ENCODE measurements at regions not wholly inside any gene's neighbourhood (a gene's known extent, or its start where the extent isn't known, plus 50 kb on each side); places are given as distances from the start of the nearest gene placed in this dataset.

GRCh38 chr2:237221443-237221842 is 135.8 kb downstream of the COPS8 start:
- Mint-ChIP-seq H3K36me3 (no peaks in the 10 kb centered on the region), H3K9me3 (peaks cover 0 to 1% (median 0%) of the 10 kb centered on the region in 8 donors), H3K27ac (no peak overlapping the region), H3K4me1 (no peaks in the 10 kb centered on the region), H3K27me3 (peaks cover 9 to 11% of the 10 kb centered on the region in 2 donors), H3K4me3 (no peak overlapping the region)
- Histone ChIP-seq H3K27ac (ENCODE audit: low read depth, low read length) (no peak overlapping the region), H3K27me3 (ENCODE audit: insufficient read depth, low read length) (no peaks in the 10 kb centered on the region), H3K9me3 (ENCODE audit: control insufficient read depth in 1 of 2, low read length in 2 of 2) (no peaks in the 10 kb centered on the region), H3K4me3 (ENCODE audit: low read length in 2 of 2) (no peak overlapping the region), H3K4me1 (ENCODE audit: insufficient read depth, low read length) (no peaks in the 10 kb centered on the region), H3K36me3 (ENCODE audit: insufficient read depth, low read length) (no peaks in the 10 kb centered on the region)
- no peak for DNase-seq
- intact Hi-C loops (cut with micrococcal nuclease) = no loop called here
- ChIA-PET POLR2A (ENCODE audit: partially characterized antibody) (no interaction called here), CTCF (ENCODE audit: partially characterized antibody) (no interaction called here)

- H3K27me3 ChIP-seq (ENCODE audit: insufficient read depth, low read length) = no peaks in the 10 kb centered on the region
- intact Hi-C loops (cut with micrococcal nuclease) = no loop called here
- H3K9me3 ChIP-seq (ENCODE audit: control insufficient read depth in 1 of 2, low read length in 2 of 2) = no peaks in the 10 kb centered on the region
- H3K36me3 ChIP-seq (ENCODE audit: insufficient read depth, low read length) = no peaks in the 10 kb centered on the region
- peaks cover 0 to 1% (median 0%) of the 10 kb centered on the region in 8 donors for H3K9me3 Mint-ChIP-seq
- H3K4me3 Mint-ChIP-seq = no peak overlapping the region
- H3K4me1 ChIP-seq (ENCODE audit: insufficient read depth, low read length) = no peaks in the 10 kb centered on the region
- no peak overlapping the region for H3K27ac Mint-ChIP-seq
- H3K4me3 ChIP-seq (ENCODE audit: low read length in 2 of 2) = no peak overlapping the region
- H3K36me3 Mint-ChIP-seq = no peaks in the 10 kb centered on the region
- no peak overlapping the region for H3K27ac ChIP-seq (ENCODE audit: low read depth, low read length)
- no peak for DNase-seq
- no peaks in the 10 kb centered on the region for H3K4me1 Mint-ChIP-seq
- ChIA-PET POLR2A (ENCODE audit: partially characterized antibody) (no interaction called here), CTCF (ENCODE audit: partially characterized antibody) (no interaction called here)
- H3K27me3 Mint-ChIP-seq = peaks cover 9 to 11% of the 10 kb centered on the region in 2 donors
Measured at GRCh38 chr2:237222178-237222577, 136.5 kb downstream of the COPS8 start.

GRCh38 chr2:237222601-237223041 is 136.9 kb downstream of the COPS8 start:
- Histone ChIP-seq H3K27me3 (ENCODE audit: insufficient read depth, low read length) (no peaks in the 10 kb centered on the region), H3K27ac (ENCODE audit: low read depth, low read length) (no peak overlapping the region), H3K4me1 (ENCODE audit: insufficient read depth, low read length) (no peaks in the 10 kb centered on the region), H3K36me3 (ENCODE audit: insufficient read depth, low read length) (no peaks in the 10 kb centered on the region), H3K4me3 (ENCODE audit: low read length in 2 of 2) (no peak overlapping the region), H3K9me3 (ENCODE audit: control insufficient read depth in 1 of 2, low read length in 2 of 2) (no peaks in the 10 kb centered on the region)
- ChIA-PET POLR2A (ENCODE audit: partially characterized antibody) (no interaction called here), CTCF (ENCODE audit: partially characterized antibody) (no interaction called here)
- Mint-ChIP-seq H3K9me3 (peaks cover 0 to 1% (median 0%) of the 10 kb centered on the region in 8 donors), H3K36me3 (no peaks in the 10 kb centered on the region), H3K4me1 (no peaks in the 10 kb centered on the region), H3K27me3 (peaks cover 9 to 11% of the 10 kb centered on the region in 2 donors), H3K27ac (no peak overlapping the region), H3K4me3 (no peak overlapping the region)
- intact Hi-C loops (cut with micrococcal nuclease) = no loop called here
- DNase-seq = no peak

GRCh38 chr2:237223201-237223861 is 137.6 kb downstream of the COPS8 start:
- H3K4me3 ChIP-seq (ENCODE audit: low read length in 2 of 2) = no peak overlapping the region
- H3K36me3 Mint-ChIP-seq = no peaks in the 10 kb centered on the region
- peaks cover 11% of the 10 kb centered on the region in 2 donors for H3K27me3 Mint-ChIP-seq
- no peaks in the 10 kb centered on the region for H3K4me1 Mint-ChIP-seq
- H3K9me3 ChIP-seq (ENCODE audit: control insufficient read depth in 1 of 2, low read length in 2 of 2) = no peaks in the 10 kb centered on the region
- CTCF ChIA-PET (ENCODE audit: partially characterized antibody) = no interaction called here
- no peak for DNase-seq
- H3K27me3 ChIP-seq (ENCODE audit: insufficient read depth, low read length) = no peaks in the 10 kb centered on the region
- H3K9me3 Mint-ChIP-seq = peaks cover 0 to 1% (median 0%) of the 10 kb centered on the region in 8 donors
- POLR2A ChIA-PET (ENCODE audit: partially characterized antibody) = no interaction called here
- no peak overlapping the region for H3K4me3 Mint-ChIP-seq
- intact Hi-C loops (cut with micrococcal nuclease) = no loop called here
- no peak overlapping the region for H3K27ac Mint-ChIP-seq
- H3K36me3 ChIP-seq (ENCODE audit: insufficient read depth, low read length) = no peaks in the 10 kb centered on the region
- no peaks in the 10 kb centered on the region for H3K4me1 ChIP-seq (ENCODE audit: insufficient read depth, low read length)
- H3K27ac ChIP-seq (ENCODE audit: low read depth, low read length) = no peak overlapping the region

GRCh38 chr2:237227190-237227589 is 141.5 kb downstream of the COPS8 start:
- no peaks in the 10 kb centered on the region for H3K27me3 ChIP-seq (ENCODE audit: insufficient read depth, low read length)
- no peak overlapping the region for H3K4me3 Mint-ChIP-seq
- POLR2A ChIA-PET (ENCODE audit: partially characterized antibody) = no interaction called here
- H3K9me3 Mint-ChIP-seq = no peaks in the 10 kb centered on the region
- H3K36me3 ChIP-seq (ENCODE audit: insufficient read depth, low read length) = no peaks in the 10 kb centered on the region
- H3K4me1 ChIP-seq (ENCODE audit: insufficient read depth, low read length) = no peaks in the 10 kb centered on the region
- no peaks in the 10 kb centered on the region for H3K4me1 Mint-ChIP-seq
- H3K27me3 Mint-ChIP-seq = peaks cover 13 to 15% of the 10 kb centered on the region in 2 donors
- H3K36me3 Mint-ChIP-seq = no peaks in the 10 kb centered on the region
- H3K9me3 ChIP-seq (ENCODE audit: control insufficient read depth in 1 of 2, low read length in 2 of 2) = no peaks in the 10 kb centered on the region
- no peak overlapping the region for H3K27ac Mint-ChIP-seq
- intact Hi-C loops (cut with micrococcal nuclease) = no loop called here
- CTCF ChIA-PET (ENCODE audit: partially characterized antibody) = no interaction called here
- no peak for DNase-seq
- H3K27ac ChIP-seq (ENCODE audit: low read depth, low read length) = no peak overlapping the region
- H3K4me3 ChIP-seq (ENCODE audit: low read length in 2 of 2) = no peak overlapping the region

DNA sequence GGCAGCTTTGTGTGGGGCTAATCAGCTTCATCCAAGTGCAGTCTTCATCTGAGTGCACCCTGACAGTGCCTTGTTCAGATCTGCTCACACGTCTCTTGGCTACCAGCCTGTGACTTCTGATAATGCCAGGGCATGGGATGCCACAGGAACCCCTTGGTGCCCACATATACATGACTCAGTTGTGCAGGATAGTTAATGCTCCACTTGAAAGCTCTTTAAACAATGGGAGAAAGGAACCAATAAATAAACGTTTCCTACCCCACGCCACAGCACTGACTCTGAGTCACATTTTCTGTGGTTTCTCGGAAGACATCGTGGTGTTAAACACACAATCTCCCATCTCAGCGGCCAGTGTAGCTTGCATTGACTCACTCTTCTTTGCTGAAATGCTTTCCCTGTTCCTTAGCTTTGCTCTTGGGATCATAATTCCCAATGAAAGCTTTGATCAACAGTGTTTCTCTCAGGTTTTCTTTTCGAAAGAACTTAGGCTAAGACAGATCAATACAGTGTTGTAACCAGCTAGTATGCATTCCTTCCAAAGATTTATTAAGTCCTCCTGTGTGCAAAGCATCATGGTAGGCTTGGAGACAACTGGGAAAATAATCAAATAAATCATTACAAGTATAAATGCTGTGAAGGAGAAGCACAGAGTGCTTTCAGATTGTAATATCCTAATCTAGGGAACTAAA is 142.0 kb downstream of the COPS8 start:
- DNase-seq = no peak
- Histone ChIP-seq H3K36me3 (ENCODE audit: insufficient read depth, low read length) (no peaks in the 10 kb centered on the region), H3K4me1 (ENCODE audit: insufficient read depth, low read length) (no peaks in the 10 kb centered on the region), H3K27me3 (ENCODE audit: insufficient read depth, low read length) (no peaks in the 10 kb centered on the region), H3K27ac (ENCODE audit: low read depth, low read length) (no peak overlapping the region), H3K4me3 (ENCODE audit: low read length in 2 of 2) (no peak overlapping the region), H3K9me3 (ENCODE audit: control insufficient read depth in 1 of 2, low read length in 2 of 2) (no peaks in the 10 kb centered on the region)
- Mint-ChIP-seq H3K4me1 (no peaks in the 10 kb centered on the region), H3K27ac (no peak overlapping the region), H3K4me3 (no peak overlapping the region), H3K36me3 (no peaks in the 10 kb centered on the region), H3K9me3 (peaks cover 0 to 2% (median 0%) of the 10 kb centered on the region in 8 donors), H3K27me3 (peaks cover 15 to 18% of the 10 kb centered on the region in 2 donors)
- CTCF ChIA-PET (ENCODE audit: partially characterized antibody) = no interaction called here
- POLR2A ChIA-PET (ENCODE audit: partially characterized antibody) = no interaction called here
- intact Hi-C loops (cut with micrococcal nuclease) = no loop called here

GRCh38 chr2:237228281-237228625 is 142.6 kb downstream of the COPS8 start:
- no peaks in the 10 kb centered on the region for H3K4me1 Mint-ChIP-seq
- Histone ChIP-seq H3K9me3 (ENCODE audit: control insufficient read depth in 1 of 2, low read length in 2 of 2) (no peaks in the 10 kb centered on the region), H3K4me1 (ENCODE audit: insufficient read depth, low read length) (no peaks in the 10 kb centered on the region), H3K27me3 (ENCODE audit: insufficient read depth, low read length) (no peaks in the 10 kb centered on the region), H3K27ac (ENCODE audit: low read depth, low read length) (no peak overlapping the region), H3K4me3 (ENCODE audit: low read length in 2 of 2) (no peak overlapping the region), H3K36me3 (ENCODE audit: insufficient read depth, low read length) (no peaks in the 10 kb centered on the region)
- no peak overlapping the region for H3K27ac Mint-ChIP-seq
- H3K4me3 Mint-ChIP-seq = no peak overlapping the region
- POLR2A ChIA-PET (ENCODE audit: partially characterized antibody) = no interaction called here
- CTCF ChIA-PET (ENCODE audit: partially characterized antibody) = no interaction called here
- H3K36me3 Mint-ChIP-seq = no peaks in the 10 kb centered on the region
- H3K27me3 Mint-ChIP-seq = peaks cover 13 to 18% of the 10 kb centered on the region in 2 donors
- DNase-seq = no peak
- peaks cover 0 to 2% (median 0%) of the 10 kb centered on the region in 8 donors for H3K9me3 Mint-ChIP-seq
- intact Hi-C loops (cut with micrococcal nuclease) = no loop called here
